Tibial artery (tissue), 4 donors: ENCODE measurements at regions not wholly inside any gene's neighbourhood (a gene's known extent, or its start where the extent isn't known, plus 50 kb on each side); places are given as distances from the start of the nearest gene placed in this dataset.
"Not testable (repeated sequence)": the region's sequence is repeated elsewhere in the genome, so short reads cannot be mapped to it uniquely, and the experiment has no call there.

Experiments
- DNase-seq, 2 donors: peaks; one replicate each; pipeline ENCODE4 v3.0.0-alpha.2; 2019
- H3K27ac ChIP-seq, 2 donors: fragments of 200-600 bp; sonication (generic) in 1 of 2; 1 replicate in 1 of 2; 2 replicates in 1 of 2; pipeline ENCODE4 v1.5.1; 2018 to 2019; ENCODE audit warnings: mild to moderate bottlenecking in 1 of 2
- H3K27me3 ChIP-seq, 2 donors: fragments of 200-600 bp; sonication (generic) in 1 of 2; one replicate each; pipeline versions ENCODE4 v1.5.1 to v1.6.0; 2016 to 2019
- H3K36me3 ChIP-seq, 3 donors: fragments of 200-600 bp; sonication (generic) in 2 of 3; one replicate each; pipeline ENCODE4 v1.5.1; 2016 to 2019; ENCODE audit warnings: mild to moderate bottlenecking in 2 of 3
- H3K4me1 ChIP-seq, 4 donors: fragments of 200-600 bp; sonication (generic) in 2 of 4; 1 replicate in 3 of 4; 2 replicates in 1 of 4; pipeline ENCODE4 v1.5.1; 2016 to 2019
- H3K4me3 ChIP-seq, 2 donors: fragments of 200-600 bp; sonication (generic) in 1 of 2; 1 replicate in 1 of 2; 2 replicates in 1 of 2; pipeline ENCODE4 v1.5.1; 2018 to 2019; ENCODE audit warnings: mild to moderate bottlenecking in 2 of 2
- H3K9me3 ChIP-seq, 3 donors: fragments of 200-600 bp; sonication (generic) in 1 of 3; one replicate each; pipeline ENCODE4 v1.5.1; 2016 to 2019
- intact Hi-C: fragments of 100-400 bp; cut with DNase I; formaldehyde crosslinking; loops from one replicate; pipeline ENCODE4 v1.15.0; 2023; ENCODE audit warnings: low total_unique reads
- TF ChIP-seq, protein P1 (sequence below), 2 experiments: fragments of 200-600 bp in 1 of 2; fragments of 450-650 bp in 1 of 2; IDR thresholded peaks; one replicate each; pipeline ENCODE4 v1.5.1; 2017 to 2019; ENCODE audit warnings: antibody characterized with exemption in 2 of 2, mild to moderate bottlenecking in 1 of 2, moderate library complexity in 1 of 2

DNA sequence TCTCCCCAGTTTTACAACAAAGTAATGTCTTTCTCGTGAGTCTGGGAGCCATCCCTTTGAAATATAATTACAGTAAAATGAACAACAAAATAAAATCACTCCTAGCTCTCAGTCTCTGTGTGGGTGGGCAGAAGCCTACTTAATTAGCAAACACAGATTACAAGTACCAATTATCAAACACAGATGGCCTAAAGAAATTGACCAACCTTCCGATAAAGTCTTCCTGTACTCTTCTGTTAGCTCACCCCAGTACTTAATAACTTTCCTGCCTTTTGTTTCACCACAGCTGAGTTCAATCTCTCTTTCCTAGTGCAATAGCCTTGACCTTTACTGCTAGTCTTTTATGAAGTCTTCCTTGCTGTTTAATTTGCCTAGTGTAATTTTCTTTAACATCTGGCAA is 719.2 kb upstream of the MBL2 start:
- no peaks in the 10 kb centered on the region for H3K36me3 ChIP-seq
- no peaks in the 10 kb centered on the region for H3K9me3 ChIP-seq
- no peak for DNase-seq
- H3K27me3 ChIP-seq: no peaks in the 10 kb centered on the region
- no peaks in the 10 kb centered on the region for H3K4me1 ChIP-seq
- H3K4me3 ChIP-seq: no peak overlapping the region
- intact Hi-C loops: no loop called here
- TF ChIP-seq, protein P1, sequence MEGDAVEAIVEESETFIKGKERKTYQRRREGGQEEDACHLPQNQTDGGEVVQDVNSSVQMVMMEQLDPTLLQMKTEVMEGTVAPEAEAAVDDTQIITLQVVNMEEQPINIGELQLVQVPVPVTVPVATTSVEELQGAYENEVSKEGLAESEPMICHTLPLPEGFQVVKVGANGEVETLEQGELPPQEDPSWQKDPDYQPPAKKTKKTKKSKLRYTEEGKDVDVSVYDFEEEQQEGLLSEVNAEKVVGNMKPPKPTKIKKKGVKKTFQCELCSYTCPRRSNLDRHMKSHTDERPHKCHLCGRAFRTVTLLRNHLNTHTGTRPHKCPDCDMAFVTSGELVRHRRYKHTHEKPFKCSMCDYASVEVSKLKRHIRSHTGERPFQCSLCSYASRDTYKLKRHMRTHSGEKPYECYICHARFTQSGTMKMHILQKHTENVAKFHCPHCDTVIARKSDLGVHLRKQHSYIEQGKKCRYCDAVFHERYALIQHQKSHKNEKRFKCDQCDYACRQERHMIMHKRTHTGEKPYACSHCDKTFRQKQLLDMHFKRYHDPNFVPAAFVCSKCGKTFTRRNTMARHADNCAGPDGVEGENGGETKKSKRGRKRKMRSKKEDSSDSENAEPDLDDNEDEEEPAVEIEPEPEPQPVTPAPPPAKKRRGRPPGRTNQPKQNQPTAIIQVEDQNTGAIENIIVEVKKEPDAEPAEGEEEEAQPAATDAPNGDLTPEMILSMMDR (IDR thresholded peaks at IDR 0.05): no peak
- H3K27ac ChIP-seq: no peak overlapping the region

DNA sequence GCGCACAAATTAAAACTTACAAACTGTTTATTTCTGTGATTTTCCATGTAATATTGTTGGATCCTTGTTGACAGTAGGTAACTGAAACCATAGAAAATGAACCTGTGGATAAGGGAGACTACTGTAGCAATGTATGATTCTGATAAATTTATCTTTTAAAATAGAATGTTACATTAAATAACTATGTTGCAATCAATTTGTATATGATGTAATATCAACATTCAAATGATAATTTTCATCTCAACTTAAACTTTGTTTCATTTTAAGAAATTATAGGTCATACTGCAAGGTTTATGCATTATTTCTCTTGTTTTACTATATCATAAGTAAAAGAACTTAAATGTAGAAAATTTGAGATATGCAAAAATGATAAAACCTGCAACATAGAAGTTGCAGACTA is 718.0 kb upstream of the MBL2 start:
- no peak for DNase-seq

DNA sequence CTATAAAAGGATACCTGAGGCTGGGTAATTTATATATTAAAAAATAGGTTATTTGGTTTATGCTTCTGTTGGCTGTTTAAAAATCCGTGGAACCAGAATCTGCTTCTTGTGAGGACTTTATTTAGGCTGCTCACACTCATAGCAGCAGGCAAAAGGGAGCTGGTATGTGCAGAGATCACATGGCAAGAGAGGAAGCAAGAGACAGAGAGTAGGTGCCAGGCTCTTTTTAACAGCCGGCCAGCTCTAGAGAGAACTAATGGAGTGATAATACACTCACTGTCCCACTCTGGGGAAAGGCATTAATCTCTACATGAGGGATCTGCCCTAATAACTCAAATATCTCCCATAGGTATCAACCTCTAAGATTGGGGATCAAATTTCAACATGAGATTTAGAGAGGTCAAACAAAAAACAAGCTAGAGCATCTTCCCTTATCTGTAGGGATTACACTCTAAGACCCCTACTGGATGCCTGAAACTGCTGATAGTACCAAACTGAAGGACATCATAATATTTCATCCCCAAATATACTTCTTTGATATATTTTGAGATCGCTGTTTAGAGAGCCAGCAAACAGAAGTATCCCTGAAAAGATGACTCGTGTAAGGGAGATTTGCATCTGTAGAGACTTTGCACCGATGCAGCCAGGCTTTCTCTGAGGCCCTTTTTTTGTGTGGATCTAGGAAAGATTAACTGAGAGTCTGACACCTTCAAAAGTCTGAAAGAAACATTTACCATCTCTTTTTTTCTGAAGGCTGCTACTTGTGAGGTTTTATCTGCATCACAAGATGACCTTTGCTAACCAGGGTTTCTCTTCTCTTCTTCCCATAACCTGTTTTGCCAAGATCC is 717.0 kb upstream of the MBL2 start:
- peaks cover 0 to 9% (median 4%) of the 10 kb centered on the region in 3 donors for H3K9me3 ChIP-seq
- H3K4me3 ChIP-seq: no peak overlapping the region
- H3K4me1 ChIP-seq: no peaks in the 10 kb centered on the region
- H3K36me3 ChIP-seq: no peaks in the 10 kb centered on the region
- H3K27me3 ChIP-seq: no peaks in the 10 kb centered on the region
- no peak for DNase-seq
- no peak overlapping the region for H3K27ac ChIP-seq
- TF ChIP-seq, protein P1 (IDR thresholded peaks at IDR 0.05): no peak
- intact Hi-C loops: no loop called here

More for the DNA sequence above, 718.0 kb upstream of the MBL2 start:
- H3K36me3 ChIP-seq: no peaks in the 10 kb centered on the region
- H3K4me1 ChIP-seq: no peaks in the 10 kb centered on the region
- H3K4me3 ChIP-seq: no peak overlapping the region
- no peaks in the 10 kb centered on the region for H3K27me3 ChIP-seq
- no peaks in the 10 kb centered on the region for H3K9me3 ChIP-seq
- TF ChIP-seq, protein P1 (IDR thresholded peaks at IDR 0.05): no peak
- H3K27ac ChIP-seq: no peak overlapping the region
- intact Hi-C loops: no loop called here

DNA sequence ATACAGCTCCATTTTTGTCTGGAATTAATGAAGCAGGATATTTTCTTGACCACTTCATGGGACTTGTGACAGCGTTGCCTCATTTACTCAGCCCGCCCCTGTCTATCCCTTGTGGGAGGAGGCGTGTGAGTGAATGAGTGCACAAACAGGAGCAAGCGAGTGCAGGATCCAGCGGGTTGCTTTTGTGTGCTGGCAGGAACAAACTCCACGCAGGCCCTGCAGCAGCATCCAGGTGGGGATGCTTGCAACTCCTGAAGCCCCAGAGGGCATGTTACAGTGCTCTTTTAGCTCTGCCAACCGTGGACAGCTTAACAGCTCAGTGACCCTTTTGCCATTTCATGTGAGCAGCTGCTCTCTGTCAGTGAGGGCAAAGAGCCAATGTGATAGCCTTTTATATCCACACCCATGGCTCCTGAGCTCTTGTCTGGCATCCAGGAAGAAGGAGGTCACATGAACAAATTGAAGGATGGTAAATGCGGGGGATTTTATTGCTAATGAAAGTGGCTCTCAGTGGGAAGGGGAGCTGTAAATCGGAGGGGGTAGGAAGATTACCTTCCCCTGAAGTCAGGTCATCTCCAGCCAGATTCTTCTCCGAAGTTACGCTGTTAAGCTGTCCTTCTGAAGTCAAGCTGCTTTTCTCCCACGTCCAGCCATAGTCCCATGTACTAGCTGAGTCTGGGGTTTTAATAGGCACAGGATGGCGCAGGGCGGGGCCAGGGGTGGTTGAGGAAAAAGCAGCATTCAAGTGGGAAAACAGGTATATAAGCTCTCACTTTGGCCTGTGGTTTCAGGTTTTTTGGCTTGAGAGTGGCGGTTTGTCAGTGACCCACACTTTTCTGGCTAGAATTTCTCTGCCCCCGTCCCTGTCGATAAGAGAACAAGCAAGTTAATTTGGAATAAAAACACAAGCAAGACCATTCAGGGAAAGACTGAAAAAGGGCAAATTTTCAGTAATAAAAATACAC is 714.7 kb upstream of the MBL2 start:
- no peak overlapping the region for H3K4me3 ChIP-seq
- no peak for DNase-seq
- no peaks in the 10 kb centered on the region for H3K4me1 ChIP-seq
- TF ChIP-seq, protein P1 (IDR thresholded peaks at IDR 0.05): no peak
- no peak overlapping the region for H3K27ac ChIP-seq
- no peaks in the 10 kb centered on the region for H3K27me3 ChIP-seq
- no peaks in the 10 kb centered on the region for H3K36me3 ChIP-seq
- intact Hi-C loops: no loop called here
- peaks cover 0 to 9% (median 4%) of the 10 kb centered on the region in 3 donors for H3K9me3 ChIP-seq

DNA sequence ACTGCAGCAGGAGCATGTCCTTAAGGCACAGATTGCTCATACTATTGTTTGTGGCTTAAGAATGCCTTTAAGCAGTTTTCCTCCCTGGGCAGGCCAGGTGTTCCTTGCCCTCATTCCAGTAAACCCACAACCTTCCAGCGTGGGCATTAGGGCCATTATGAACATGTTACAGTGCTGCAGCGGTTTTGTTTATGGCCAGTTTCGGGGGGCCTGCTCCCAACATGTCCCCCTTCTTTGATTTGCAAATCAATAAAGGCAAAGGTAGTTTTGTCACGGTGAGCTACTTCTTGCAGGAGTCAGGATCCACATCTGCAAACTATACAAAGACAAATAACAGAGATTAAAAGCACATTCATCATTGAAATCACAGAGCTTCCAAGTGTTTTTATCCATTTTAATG is 712.8 kb upstream of the MBL2 start:
- H3K27ac ChIP-seq, H3K27me3 ChIP-seq, H3K36me3 ChIP-seq, H3K9me3 ChIP-seq, DNase-seq, H3K4me3 ChIP-seq, intact Hi-C loops, H3K4me1 ChIP-seq: not testable (repeated sequence)

DNA sequence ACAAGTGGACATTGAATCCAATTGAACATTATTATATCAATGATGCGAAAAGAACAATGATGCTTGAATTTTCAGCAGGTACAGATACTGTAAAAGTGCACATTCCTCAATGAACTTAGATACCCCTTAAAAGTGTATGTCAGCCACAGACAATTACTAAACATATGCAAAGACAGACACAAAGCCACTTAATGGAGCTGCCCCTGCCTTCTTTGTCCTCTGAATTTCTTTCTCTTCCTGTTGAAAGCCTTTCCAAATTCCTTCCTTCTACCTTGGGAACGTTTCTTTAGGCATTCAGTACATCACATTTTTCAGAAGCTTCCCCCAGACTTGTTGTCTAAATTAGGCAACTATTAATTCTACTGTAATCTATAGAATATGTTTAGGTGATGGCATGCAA is 706.8 kb upstream of the MBL2 start:
- no peak for DNase-seq
- no peaks in the 10 kb centered on the region for H3K4me1 ChIP-seq
- H3K27me3 ChIP-seq: no peaks in the 10 kb centered on the region
- no peaks in the 10 kb centered on the region for H3K9me3 ChIP-seq
- H3K36me3 ChIP-seq: no peaks in the 10 kb centered on the region
- TF ChIP-seq, protein P1 (IDR thresholded peaks at IDR 0.05): no peak
- no peak overlapping the region for H3K4me3 ChIP-seq
- H3K27ac ChIP-seq: no peak overlapping the region
- intact Hi-C loops: no loop called here
